HL-60/S4 (cell line): ENCODE measurements at regions not wholly inside any gene's neighbourhood (a gene's known extent, or its start where the extent isn't known, plus 50 kb on each side); places are given as distances from the start of the nearest gene placed in this dataset.

Experiments
- in situ Hi-C: fragments of 300-500 bp; cut with MboI; formaldehyde crosslinking; loops from 2 replicates; pipeline ENCODE4 v1.14.3; 2022; ENCODE audit warnings: low sequenced_read_pairs

DNA sequence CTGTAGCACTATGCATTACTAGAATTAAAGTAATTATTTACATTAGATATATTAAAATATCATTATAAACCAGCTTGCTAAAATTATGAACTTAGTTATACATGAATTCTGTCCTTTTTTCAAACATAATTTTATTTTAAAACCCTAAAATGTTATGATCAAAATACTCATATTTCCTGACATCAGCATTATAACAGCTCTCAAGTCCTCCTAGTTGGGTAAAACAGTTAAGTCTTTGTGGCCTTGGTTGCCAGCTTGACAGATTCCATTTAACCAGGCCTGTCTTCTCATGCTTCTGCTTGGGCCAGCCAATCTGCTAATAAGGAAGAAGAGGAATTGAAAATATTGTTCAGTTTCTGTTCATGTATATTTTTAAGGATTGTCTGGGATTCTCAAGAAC, 147.9 kb upstream of the SLC35B3 start:
- in situ Hi-C loops: no loop called here

DNA sequence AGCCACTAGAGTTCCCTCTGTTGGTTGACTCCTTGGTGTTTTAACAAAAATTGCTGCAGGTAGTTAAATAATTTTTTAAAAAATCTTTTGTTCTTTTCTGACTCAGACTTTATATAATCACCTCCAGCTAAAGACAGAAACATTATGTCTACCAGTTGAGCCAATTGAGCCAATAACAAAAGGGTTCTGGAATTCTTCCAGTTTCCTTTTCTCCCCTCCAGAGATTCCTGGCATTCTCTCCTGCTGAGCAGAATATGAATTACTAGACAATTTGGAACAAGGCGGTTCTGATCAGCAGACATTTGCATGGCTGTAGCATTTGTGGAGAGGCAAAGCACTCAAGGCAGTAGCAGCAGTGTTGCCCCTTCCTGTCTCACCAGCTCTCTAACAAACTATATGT, 144.0 kb upstream of the SLC35B3 start:
- in situ Hi-C loops: no loop called here

DNA sequence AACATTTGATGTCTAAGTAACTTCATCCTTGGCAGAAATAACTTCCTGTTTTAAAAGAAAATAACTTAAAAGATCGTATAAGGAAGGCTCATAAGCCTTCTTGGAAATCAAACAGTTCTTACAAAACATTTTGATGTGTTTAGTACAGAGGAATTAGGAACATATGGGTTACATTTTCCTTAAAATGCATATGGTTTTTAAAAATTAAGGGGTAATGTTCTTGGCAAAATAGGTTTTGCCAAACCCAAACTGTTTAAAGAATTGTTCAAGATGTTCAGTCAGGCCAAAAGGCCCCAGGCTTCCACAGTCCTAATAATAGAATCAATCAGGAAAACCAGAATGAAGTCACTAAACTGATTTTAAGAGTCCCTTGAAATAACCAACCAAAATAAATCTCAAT, 142.7 kb upstream of the SLC35B3 start:
- in situ Hi-C loops: no loop called here

DNA sequence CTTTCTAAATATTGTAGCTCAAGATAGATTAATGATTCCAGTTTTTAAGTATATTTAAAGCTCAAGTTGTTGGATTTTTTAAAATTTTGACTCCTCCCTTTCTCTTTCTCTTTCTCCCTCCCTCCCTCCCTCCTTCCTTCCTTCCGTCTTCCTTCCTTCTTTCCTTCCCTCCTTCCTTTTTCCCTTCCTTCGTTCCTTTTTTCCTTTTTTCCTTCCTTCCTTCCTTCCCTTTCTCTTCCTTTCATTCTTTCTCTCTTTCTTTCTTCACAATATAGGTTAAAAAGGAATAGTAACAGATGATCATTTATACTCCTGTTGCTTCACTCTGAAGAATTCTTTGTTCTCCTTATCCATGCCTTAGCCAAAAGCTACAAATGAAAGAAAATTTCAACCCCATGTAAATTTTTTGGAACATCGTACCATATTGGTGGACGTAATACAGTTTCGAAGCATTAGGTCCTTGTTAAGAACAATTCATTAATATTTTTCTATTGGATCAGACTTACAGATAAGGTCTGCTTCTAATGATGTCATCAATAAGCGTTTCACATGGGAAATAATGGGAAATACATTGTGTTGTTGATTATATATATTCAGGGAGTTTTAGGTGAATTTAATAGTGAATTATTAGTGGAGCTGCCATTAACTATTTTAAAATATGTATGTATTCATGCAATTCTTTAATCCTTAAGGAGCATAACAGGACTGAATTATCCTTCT, 139.6 kb upstream of the SLC35B3 start:
- in situ Hi-C loops: no loop called here

DNA sequence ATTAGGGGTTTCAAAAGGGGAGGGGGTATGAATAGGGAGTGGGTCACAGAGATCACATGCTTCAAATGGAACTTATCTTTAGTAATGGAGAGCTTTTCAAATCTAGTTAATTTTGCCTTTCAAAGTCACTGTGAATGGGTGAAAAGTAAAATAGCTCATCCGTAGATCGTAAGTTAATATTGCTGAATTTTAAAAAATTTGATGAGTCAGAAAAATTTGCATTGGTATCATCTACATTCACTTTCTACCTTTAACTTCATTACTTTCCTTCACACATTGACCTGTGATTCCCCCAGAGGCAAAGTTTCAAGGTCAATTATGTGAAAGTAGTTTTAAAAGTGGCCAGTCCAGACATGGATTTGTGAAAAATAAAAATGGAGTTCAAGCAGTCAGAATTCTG, 139.0 kb upstream of the SLC35B3 start:
- in situ Hi-C loops: no loop called here

DNA sequence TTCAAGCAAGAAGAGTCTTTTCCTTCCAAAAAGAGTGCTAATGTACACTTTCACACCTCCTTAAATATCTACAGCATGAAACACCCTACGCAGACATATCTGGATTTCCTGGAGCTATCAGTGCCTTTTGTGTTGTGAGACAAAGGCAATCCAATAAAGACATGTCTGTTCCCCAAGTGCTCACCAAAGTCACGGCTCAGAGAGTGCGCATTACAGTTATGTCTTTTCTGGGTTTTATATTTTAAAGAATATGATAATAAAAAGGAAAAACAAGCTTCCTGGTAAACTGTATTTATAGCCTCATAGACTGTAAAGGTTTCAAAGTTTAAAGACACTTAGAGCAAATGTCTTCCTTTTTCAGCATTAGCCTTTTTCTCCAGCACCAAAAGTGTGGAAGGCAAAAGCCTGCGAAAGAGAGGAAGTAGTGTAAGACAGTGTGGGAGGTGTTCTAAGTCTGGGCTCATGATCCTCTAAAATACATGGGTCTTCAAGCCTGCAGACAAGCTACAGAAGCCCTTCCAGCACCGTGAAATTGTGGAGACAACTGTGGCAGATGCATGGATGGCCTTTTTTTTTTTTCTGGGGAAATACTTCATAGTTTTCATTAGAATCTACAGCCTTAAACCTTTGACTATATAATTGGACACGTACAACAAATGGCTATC, 135.0 kb upstream of the SLC35B3 start:
- in situ Hi-C loops: no loop called here

DNA sequence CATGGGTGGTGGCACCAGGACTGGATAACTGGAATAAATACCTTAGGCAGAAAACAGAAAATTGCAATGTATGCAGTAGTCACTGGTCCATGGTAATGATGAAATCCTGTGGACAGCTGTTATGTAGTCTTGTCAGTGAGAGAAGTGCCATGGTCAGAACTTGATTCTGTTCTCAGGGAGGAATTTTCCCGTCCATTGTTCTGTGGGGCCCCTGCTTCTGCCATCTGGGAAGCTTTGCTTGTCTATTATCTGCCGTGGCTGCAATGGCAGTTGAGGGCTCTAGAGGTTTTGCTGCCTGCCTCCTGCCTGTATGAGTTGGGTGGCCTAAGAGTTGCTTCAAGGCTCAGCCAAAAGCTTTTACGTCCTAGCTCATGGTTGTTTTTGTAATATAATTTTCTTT, 126.8 kb upstream of the SLC35B3 start:
- in situ Hi-C loops: no loop called here

DNA sequence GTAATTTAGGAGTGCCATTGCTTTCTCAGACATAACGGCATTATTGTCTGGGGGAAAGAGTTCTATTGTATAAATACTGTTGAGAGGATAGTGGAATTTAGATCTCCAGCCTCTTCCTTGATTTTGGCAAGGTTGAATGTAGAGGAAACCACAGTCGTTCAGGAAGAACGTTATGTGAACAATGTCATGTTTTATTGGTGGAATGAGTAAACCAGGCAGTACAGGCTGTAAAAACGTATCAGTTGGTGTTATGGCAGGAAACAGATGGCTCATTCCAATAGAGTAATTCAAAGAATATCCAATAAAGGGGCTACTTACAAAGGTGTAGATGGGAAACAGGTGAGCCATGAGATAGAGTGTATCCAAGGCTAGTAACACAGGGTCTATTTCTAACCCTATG, 123.6 kb upstream of the SLC35B3 start:
- in situ Hi-C loops: no loop called here

DNA sequence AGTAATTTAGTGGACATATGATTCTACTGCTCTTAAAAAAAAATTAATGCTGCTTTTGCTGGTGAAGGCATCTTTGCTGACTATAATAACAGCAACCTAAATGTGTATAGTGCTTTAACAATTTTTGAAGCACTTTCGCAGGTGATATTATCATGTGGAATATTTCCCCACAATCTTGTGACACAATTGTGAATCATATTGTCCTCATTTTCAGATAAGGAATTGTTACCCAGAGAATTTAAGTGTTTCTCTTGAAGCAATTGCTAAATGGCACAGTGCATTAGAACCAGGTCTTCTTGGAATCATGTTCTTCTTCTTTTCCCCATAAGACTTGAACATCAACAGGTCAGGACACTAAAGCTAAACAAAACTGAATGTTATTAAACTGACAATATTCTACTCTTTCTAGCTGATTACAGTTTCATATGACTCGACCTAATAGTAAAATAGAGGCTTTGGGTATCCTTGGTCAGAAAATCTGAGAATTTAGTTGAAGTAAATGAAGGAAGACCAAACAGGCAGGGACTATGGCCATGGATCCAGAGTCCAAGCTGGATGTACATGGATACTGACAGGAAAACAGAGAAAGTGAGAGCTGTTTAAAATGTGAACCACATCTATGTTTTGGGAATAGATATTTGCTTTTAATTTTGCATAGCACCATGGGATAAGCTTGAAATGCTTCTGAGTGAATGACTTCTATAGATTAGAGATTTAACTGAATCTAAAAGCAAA, 121.8 kb upstream of the SLC35B3 start:
- in situ Hi-C loops: no loop called here

DNA sequence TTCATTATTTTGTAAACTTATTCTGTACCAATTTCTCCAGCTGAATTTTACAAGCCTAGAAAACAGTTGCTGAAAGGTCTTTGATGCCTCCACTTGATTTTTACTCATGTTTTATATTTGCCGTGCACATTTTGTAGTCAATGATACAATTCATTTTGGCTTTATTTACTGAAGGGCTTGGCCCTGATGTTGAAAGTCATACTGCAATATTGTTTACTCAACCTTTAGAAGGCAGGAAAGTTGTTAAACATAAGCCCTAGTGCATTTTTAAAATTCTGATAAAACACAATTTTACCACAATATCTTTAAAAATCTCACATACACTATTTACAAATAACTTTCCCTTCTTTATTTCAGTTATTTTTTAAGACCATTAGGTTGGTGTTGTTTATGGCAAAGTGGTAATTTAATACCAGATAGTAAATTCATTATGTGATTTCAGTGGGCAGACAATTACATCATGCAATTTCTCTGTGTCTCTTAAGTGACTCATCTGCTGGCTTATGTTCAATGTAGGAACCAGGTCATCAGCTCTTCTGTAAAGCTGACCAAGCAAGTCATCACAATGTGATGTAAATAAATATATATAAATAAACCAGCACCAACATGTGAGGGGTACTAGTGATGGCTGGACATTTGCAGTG, 121.1 kb upstream of the SLC35B3 start:
- in situ Hi-C loops: no loop called here

DNA sequence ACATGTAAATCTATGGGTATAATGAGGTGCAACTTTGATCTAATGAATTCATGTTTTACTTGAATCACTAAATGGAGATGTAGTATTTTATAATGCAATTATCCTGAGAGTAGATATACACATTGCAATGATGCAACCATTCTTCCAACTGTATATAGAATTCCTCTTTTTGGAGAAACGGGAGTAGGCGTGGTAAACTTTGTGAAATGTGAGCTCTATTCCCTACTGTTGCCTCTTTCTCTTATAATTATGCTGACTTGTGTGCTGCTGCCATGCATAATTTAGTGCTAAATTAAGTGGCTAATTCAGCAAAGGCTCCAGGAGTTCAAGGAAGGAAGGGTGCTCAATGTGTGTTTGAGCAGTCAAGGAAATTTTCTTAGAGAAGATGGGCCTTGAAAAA, 116.6 kb upstream of the SLC35B3 start:
- in situ Hi-C loops: no loop called here

DNA sequence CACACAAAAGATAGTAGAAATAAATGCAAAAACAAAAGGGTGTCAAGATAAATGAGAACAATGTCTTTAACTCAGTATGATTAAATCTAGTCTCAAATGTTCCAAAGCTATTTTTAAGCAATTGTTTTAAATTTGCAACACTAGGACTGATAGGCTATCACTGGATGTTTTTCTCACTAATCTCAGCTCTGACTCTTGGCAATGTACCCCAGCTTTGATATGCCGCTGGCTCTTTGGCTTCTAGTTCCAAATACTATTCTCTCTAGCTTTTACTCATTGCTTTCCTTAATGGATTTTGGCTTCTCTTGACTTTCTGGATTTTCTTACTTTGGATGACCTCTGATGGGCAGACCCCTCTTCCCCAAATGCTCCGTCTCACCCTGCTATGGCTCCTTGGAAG, 116.0 kb upstream of the SLC35B3 start:
- in situ Hi-C loops: no loop called here

DNA sequence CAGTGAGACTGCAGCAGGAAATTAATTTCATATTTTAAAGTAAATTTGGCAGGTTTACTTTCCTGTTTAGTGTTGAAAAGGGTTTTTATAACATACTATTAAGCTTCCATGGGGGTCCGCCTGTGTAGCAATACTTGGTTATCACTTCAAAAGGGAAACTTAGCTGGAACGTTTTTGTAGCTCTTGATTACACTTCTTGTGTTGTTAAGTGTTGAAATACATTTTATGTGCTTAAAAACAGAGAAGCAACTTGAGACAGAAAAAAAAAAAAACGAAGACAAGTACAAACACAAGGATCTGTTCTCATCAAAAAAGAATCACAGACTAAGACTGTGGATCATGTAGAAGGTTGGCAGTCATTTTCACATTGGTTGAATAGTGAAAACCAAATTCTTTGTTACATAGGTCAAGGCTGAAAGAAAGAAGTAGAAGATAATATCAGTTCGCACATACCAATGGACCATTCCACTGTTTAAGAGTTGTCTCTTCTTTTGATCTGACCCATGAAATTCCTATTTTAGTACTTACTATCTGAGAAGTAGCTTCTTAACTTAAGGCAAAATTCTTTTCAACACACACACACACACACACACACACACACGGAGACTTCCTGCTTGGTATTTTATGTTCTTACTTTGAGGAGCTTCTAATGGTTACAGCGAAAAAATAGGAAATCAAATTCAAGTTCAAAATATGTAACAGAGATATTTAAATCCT, 113.9 kb upstream of the SLC35B3 start:
- in situ Hi-C loops: no loop called here

DNA sequence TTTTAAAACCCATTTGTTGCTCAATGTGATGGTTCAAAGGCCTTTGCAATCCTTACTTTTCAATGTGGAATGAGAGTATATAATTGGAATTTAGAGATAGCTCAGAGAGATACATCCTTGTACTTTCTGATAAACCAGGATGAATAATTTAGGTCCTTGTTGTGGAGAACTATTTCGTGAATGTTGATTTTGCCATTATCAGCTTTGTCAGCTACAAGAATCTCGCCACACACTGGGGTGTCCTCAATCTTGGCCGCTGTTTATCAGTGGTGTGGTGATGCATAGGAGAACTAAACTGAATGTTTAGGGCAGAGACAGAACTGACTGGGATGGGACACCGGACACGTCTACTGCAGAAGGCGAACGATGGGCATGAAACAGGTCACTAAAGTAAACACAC, 111.2 kb upstream of the SLC35B3 start:
- in situ Hi-C loops: no loop called here

DNA sequence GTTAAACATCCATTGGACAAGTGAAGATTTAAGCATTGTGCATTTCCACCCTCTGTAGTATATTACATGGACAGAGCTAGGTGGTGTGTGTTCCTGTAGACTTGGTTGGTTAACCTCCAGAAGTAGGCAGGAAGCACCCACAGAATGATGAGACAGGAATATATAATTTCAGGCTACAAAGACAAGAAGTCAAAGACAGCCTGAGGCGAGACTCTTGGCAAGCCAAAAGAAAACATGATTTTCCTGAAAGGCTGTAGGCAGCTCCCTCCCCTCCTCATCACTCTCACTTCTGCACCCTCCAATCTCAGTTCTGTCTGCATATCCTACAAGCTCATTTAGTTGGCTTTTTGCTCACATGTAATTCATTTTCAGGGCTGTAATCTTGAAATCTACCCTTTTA, 110.0 kb upstream of the SLC35B3 start:
- in situ Hi-C loops: no loop called here

DNA sequence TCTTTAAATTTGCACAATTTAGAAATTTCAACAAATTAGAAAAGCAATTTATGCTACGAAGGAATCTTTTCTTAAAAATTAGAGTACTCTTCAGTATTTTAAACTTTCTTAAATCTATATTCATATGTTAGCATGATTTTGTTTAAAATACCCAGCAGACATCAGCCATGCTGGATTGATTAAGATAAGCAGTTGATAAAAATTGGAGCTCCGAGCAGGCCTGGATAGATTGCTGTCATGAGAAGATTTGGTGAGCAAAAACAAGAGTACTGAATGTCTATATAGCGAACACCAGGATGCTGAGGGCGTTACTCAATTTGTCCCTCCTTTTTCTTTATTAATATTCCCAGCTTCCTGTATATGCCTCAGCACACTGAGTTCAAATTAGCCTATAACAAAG, 108.4 kb upstream of the SLC35B3 start:
- in situ Hi-C loops: no loop called here

DNA sequence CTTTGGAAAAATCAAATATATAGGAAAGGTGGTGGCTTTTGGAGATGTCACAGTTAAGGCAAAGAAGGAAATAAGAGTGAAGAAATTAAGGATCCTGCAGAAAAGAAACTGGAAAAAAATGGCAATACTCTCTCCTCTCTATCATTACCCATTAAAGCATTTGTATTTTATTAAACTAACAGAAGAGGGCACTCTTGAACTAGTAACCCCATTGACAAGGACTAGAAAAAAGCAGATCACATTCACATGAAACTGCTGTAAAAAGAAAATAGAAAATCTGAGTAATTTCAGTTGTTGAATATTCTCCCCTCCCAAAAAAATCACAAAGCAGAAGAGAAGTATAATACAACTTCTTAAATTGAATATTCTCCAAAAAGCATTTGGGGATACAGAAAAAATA, 104.1 kb upstream of the SLC35B3 start:
- in situ Hi-C loops: no loop called here

DNA sequence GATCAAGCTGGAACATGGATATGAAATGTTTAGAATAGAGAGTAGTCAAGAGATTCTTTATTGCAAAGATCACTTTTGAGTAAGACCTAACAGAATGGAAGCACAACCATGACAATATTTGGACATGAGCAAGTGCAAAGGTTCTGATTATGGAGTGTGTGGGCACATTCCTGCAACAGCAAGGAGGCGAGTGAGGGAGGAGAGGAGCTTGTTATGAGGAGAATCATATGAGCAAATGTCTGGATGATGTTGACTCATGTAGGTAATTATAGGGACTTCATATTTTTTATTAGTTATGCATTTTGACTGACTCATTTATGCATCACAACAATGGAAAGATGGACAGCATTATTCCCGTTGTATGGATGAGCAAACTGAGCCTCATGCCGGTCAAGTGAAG, 100.8 kb upstream of the SLC35B3 start:
- in situ Hi-C loops: no loop called here

DNA sequence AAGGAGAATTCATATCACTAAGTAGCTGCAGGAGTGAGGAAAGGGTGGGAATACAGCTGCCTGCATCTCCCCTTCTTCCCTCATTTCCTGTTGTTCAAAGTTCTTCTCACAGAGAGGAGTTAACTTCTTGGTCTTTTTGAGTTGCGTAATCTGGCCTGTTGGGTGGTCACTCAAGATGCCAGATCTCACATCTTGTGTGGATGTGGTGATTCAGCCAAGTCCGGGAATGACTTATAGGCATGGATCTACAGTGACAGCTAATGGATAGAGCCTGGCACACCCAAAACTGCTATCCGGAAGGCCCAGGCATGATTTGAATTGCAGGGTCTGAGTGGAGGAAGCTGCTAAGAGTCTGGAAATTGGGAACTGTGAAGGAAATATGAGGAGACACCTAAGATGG, 100.2 kb upstream of the SLC35B3 start:
- in situ Hi-C loops: no loop called here

DNA sequence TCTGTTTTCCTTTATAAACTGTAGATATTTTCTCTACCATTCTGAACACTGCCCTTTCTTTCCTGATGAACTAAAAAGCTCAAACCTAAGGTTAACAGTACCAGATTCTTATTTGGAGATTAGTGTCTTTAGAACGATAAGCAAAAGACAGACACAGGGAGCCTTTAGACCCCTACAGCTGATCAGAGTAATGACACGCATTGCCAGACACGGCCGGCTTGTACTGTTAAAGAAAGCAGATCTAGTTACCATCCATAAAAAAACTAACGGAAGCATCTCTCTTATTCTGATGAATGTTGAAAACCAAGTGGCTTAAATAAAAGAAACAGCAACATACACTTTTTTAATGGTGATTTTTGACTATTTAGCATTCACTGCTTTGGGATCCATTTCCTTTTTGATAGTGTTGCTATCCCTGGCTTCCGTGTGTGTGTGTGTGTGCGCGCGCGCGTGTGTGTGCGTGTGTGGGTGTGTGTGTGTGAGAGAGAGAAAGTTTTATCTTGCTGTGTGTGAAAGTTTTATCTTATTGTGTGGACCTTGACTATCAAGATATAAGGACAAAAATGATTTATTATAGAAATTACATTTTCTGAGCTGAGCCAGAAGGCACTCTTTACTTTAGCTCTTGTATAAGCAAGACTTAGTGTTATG, 95.6 kb upstream of the SLC35B3 start:
- in situ Hi-C loops: no loop called here

DNA sequence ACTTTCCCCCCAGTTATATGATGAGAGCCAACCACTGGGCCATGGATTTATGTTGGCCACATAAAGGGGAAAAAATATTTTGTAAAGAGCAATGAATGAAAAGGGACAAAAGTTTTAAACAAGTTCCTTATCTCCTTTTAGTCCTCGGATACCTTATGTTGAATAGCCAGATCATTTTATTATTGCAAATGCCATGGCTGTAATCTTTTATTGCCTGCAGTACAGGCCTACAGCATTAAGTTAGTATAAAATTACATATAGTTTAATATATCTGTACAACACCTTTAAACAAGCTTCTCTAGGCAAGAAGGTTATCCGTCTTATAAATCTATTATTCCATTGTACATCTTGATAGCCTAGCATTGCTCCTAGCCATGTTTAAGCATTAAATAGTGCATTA, 93.9 kb upstream of the SLC35B3 start:
- in situ Hi-C loops: no loop called here
